Nephron progenitor cell (in vitro differentiated cells): ENCODE measurements at regions not wholly inside any gene's neighbourhood (a gene's known extent, or its start where the extent isn't known, plus 50 kb on each side); places are given as distances from the start of the nearest gene placed in this dataset.

Source experiments
- DNase-seq: peaks from one replicate; pipeline ENCODE4 v3.0.0; 2021
- H3K27ac Mint-ChIP-seq: 2 replicates; pipeline ENCODE4 v1.8.0; 2021; ENCODE audit warnings: mild to moderate bottlenecking, moderate library complexity, mixed read lengths
- H3K27me3 Mint-ChIP-seq: 2 replicates; pipeline ENCODE4 v1.8.0; 2021; ENCODE audit warnings: mild to moderate bottlenecking, low read depth, mixed read lengths; ENCODE audit not compliant: poor library complexity
- H3K36me3 Mint-ChIP-seq: 2 replicates; pipeline ENCODE4 v1.8.0; 2021; ENCODE audit warnings: low read depth, mixed read lengths
- H3K4me1 Mint-ChIP-seq: 2 replicates; pipeline ENCODE4 v1.8.0; 2021; ENCODE audit warnings: mixed read lengths
- H3K4me3 Mint-ChIP-seq: 2 replicates; pipeline ENCODE4 v1.8.0; 2021; ENCODE audit warnings: mild to moderate bottlenecking, moderate library complexity, mixed read lengths
- H3K9me3 Mint-ChIP-seq: 2 replicates; pipeline ENCODE4 v1.8.0; 2021; ENCODE audit warnings: mild to moderate bottlenecking, moderate library complexity, mixed read lengths
- TF ChIP-seq, protein P1 (sequence below): fragments of 200-600 bp; sonication (generic); IDR thresholded peaks from 2 replicates; pipeline ENCODE4 v1.5.0; 2021; ENCODE audit warnings: antibody characterized with exemption

DNA sequence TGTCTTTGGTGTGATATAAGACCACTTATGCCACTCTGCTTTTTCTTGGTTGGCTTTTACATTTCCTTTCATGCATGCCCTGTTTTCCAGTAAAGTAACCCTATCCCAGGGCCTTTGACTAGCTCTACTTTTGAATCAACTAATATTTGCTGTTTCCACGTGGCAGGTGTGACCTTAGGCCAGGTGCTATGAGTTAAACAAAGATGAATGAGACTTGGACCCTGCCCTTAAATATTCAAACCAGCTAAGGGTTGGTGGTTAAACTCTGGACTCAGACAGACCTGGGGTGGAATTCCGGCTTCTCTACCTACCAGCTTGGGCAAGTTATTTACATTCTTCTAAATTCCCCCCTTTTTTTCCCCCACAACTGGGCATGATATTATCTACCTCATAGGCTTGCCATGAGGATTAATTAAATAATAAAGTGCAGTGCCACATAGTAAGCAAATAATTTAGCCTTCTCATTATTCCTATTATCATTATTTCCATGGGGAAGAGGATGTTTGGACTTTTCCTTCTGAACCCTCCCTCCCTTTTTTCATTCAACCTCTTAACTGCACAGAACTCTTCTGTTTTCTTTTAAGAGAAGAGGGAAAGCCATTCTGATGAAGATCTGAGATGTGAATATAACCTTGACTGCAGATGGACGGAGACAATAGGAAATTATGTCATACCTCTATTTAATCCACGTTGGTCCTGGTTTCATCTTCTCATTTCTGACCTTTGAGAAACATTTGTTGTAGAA lies 143.6 kb upstream of the TNFAIP3 start:
- no peak overlapping the region for H3K4me3 Mint-ChIP-seq
- H3K4me1 Mint-ChIP-seq: no peaks in the 10 kb centered on the region
- peaks cover 12% of the 10 kb centered on the region for H3K9me3 Mint-ChIP-seq

DNA sequence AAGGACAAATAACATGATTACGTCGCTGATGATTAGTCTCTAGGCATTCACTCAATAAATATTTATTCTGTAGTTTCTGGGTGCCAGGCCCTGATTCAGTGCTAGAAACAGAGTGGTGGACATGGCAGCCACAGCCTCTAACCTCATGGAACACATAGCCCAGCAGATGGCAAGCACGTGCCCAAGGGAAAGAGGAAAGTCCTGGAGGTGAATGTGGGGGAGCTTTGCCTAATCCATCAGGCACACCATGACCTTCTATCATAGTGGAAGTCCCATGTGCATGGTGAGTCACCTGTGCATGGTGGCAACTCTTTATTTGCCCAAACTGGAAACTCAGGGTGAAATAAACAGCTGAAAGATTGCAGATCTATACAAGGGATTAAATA lies 143.0 kb upstream of the TNFAIP3 start:
- peaks cover 4% of the 10 kb centered on the region for H3K27me3 Mint-ChIP-seq
- H3K9me3 Mint-ChIP-seq: peaks cover 9% of the 10 kb centered on the region
- no peak overlapping the region for H3K27ac Mint-ChIP-seq
- TF ChIP-seq, protein P1, sequence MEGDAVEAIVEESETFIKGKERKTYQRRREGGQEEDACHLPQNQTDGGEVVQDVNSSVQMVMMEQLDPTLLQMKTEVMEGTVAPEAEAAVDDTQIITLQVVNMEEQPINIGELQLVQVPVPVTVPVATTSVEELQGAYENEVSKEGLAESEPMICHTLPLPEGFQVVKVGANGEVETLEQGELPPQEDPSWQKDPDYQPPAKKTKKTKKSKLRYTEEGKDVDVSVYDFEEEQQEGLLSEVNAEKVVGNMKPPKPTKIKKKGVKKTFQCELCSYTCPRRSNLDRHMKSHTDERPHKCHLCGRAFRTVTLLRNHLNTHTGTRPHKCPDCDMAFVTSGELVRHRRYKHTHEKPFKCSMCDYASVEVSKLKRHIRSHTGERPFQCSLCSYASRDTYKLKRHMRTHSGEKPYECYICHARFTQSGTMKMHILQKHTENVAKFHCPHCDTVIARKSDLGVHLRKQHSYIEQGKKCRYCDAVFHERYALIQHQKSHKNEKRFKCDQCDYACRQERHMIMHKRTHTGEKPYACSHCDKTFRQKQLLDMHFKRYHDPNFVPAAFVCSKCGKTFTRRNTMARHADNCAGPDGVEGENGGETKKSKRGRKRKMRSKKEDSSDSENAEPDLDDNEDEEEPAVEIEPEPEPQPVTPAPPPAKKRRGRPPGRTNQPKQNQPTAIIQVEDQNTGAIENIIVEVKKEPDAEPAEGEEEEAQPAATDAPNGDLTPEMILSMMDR: no peak
- no peaks in the 10 kb centered on the region for H3K36me3 Mint-ChIP-seq
- no peak for DNase-seq
- no peak overlapping the region for H3K4me3 Mint-ChIP-seq
- no peaks in the 10 kb centered on the region for H3K4me1 Mint-ChIP-seq

More for the DNA sequence above, 143.6 kb upstream of the TNFAIP3 start:
- Mint-ChIP-seq H3K36me3 (no peaks in the 10 kb centered on the region), H3K27ac (no peak overlapping the region), H3K27me3 (peaks cover 4% of the 10 kb centered on the region)
- DNase-seq: no peak
- TF ChIP-seq, protein P1: no peak

DNA sequence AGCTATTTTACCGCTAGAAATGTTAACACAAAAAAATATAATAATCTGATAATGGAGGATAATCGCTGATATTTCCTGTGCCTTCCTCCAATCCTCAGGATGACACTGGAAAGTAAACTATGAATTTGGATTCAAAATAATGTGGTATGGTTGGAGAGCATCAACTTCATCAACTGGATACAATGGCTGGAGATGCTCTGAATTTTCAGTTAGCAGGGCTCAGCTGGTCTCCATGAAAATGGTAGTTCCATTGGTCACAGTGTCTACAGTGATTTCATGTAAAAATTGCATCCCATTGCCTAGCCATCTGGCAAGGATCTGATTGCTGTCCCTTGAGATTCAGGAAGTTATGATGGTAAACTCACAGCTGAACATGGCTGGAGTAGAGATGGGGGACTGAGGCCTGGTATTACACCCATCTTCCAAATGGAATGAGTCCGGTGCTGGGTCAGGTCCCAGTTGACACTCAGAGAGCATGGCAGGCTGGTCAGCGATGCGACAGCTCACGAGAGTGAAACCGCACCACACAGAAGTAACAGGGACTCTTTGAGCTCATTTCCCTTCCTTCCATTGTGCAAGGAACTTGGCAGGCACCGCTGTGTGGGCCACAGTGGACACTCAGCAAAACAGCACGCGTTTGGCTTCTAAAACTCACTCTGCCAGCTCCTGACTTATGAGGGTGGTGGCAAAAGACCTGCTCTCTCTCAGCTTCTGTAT lies 142.4 kb upstream of the TNFAIP3 start:
- H3K4me1 Mint-ChIP-seq: no peaks in the 10 kb centered on the region
- H3K4me3 Mint-ChIP-seq: no peak overlapping the region
- no peak for DNase-seq
- no peaks in the 10 kb centered on the region for H3K36me3 Mint-ChIP-seq
- H3K27me3 Mint-ChIP-seq: peaks cover 4% of the 10 kb centered on the region
- H3K9me3 Mint-ChIP-seq: peaks cover 3% of the 10 kb centered on the region
- TF ChIP-seq, protein P1: no peak
- no peak overlapping the region for H3K27ac Mint-ChIP-seq

DNA sequence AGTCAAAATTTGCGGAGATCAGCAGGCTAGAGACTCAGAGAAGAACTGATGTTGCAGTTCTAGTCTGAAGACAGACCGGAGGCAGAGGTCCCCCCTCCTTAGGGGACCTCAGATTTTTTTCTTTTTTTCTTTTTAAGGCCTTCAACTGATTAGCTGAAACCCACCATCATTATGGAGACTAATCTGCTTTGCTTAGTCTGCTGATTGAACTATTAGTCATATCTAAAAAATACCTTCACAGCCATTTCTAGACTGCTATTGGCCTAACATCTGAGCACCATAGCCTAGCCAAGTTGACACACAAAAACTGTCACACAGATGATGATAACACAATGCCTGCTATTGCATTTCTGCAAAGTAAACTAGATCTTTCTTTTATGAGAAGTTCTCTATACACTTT lies 141.1 kb upstream of the TNFAIP3 start:
- DNase-seq: no peak
- TF ChIP-seq, protein P1: no peak
- H3K4me1 Mint-ChIP-seq: no peaks in the 10 kb centered on the region
- H3K27me3 Mint-ChIP-seq: peaks cover 7% of the 10 kb centered on the region
- H3K27ac Mint-ChIP-seq: no peak overlapping the region
- H3K36me3 Mint-ChIP-seq: no peaks in the 10 kb centered on the region
- no peaks in the 10 kb centered on the region for H3K9me3 Mint-ChIP-seq
- no peak overlapping the region for H3K4me3 Mint-ChIP-seq

DNA sequence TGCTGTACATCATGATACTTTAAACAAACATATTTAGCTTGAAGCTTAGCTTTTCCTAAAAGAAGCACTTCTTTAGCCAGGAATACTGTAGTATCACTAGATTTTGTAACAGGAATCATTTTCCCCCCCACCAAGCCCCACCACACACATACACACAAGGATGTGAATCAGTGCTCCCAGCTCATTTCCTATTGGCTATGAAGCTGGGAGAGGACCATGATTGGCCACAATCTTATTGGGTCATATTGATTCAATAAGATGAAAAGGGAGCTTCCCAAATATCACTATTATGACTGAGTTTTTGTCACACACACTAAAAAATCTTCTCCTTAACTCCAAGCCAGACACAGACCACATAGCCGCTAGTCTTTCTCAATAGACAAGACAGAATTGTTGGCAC lies 140.5 kb upstream of the TNFAIP3 start:
- Mint-ChIP-seq H3K36me3 (no peaks in the 10 kb centered on the region), H3K27me3 (peaks cover 7% of the 10 kb centered on the region), H3K27ac (no peak overlapping the region), H3K4me3 (no peak overlapping the region), H3K9me3 (no peaks in the 10 kb centered on the region), H3K4me1 (no peaks in the 10 kb centered on the region)
- DNase-seq: no peak
- TF ChIP-seq, protein P1: no peak
